ENCODE measurements at regions not wholly inside any gene's neighbourhood (a gene's known extent, or its start where the extent isn't known, plus 50 kb on each side); places are given as distances from the start of the nearest gene placed in this dataset.

DNA sequence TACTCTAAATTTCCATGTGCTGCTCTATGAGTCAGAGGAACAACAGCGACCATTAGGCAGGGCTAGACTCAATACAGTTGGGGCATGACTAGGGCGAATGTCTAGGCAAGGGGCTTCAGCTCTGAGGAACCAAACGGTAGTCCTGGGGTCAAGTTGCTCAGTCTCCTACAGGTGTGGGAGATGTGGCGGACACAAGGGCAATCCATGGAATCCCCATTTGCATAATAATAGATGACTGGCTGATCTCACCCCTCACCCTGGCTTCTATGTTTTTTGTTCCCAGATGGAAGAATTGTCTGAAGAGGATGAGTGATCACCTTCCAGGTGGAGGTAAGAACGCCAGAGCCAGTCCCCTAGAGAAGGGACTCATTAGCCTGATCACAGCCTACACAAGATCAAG, 1048.2 kb upstream of the MIR17HG start:
- TF ChIP-seq BHLHE40 (IDR thresholded peaks at IDR 0.05; ENCODE audit: low read depth, low read length), result no peak
- no peak for TF ChIP-seq MAFK (IDR thresholded peaks at IDR 0.05; ENCODE audit: low read depth, low read length)
- no peak for TF ChIP-seq CEBPB (IDR thresholded peaks at IDR 0.05; ENCODE audit: low read depth, low read length)
- no peak for TF ChIP-seq RAD21 (IDR thresholded peaks at IDR 0.05; ENCODE audit: low read length)
- TF ChIP-seq MXI1 (IDR thresholded peaks at IDR 0.05; ENCODE audit: borderline replicate concordance, low read depth, low read length), result no peak
- Histone ChIP-seq H3K4ac (ENCODE audit: low read depth, low read length) (no peak overlapping the region), H3K9ac (ENCODE audit: low read depth, low read length) (no peak overlapping the region), H3K23ac (ENCODE audit: low read depth, low read length) (no peak overlapping the region), H3K9me3 (ENCODE audit: control insufficient read depth, insufficient read depth, low read length) (no peaks in the 10 kb centered on the region), H3K9me1 (ENCODE audit: insufficient read depth, low read length) (no peaks in the 10 kb centered on the region), H3K4me1 (ENCODE audit: control insufficient read depth, insufficient read depth, low read length) (no peaks in the 10 kb centered on the region), H3K18ac (ENCODE audit: low read depth, low read length) (no peak overlapping the region), H3K56ac (ENCODE audit: extremely low read depth, insufficient read depth, low read length) (no peak overlapping the region), H3K27me3 (ENCODE audit: control insufficient read depth, insufficient read depth, low read length) (no peaks in the 10 kb centered on the region), H3K4me3 (ENCODE audit: insufficient read depth, low read depth, low read length) (no peak overlapping the region), H2AK5ac (ENCODE audit: low read depth, low read length) (no peak overlapping the region), H2BK120ac (ENCODE audit: low read depth, low read length) (no peak overlapping the region), H3K14ac (replicated peaks; ENCODE audit: low read depth, low read length) (no peak overlapping the region), H2BK20ac (ENCODE audit: low read depth, low read length) (no peak overlapping the region), H4K20me1 (ENCODE audit: insufficient read depth, low read length) (no peaks in the 10 kb centered on the region), H2AK9ac (replicated peaks; ENCODE audit: low read depth, low read length, poor library complexity) (no peak overlapping the region), H3K4me2 (ENCODE audit: low read depth, low read length) (no peak overlapping the region), H2BK5ac (ENCODE audit: low read depth, low read length, poor library complexity, severe bottlenecking) (no peak overlapping the region), H4K5ac (ENCODE audit: low read depth, low read length) (no peak overlapping the region), H2BK15ac (ENCODE audit: low read depth, low read length) (no peak overlapping the region), H4K8ac (ENCODE audit: low read depth in 2 of 2, low read length in 2 of 2) (no peak overlapping the region), H3K36me3 (ENCODE audit: control insufficient read depth, insufficient read depth, low read length) (no peaks in the 10 kb centered on the region), H2AFZ (replicated peaks; ENCODE audit: low read length, poor library complexity) (no peak overlapping the region), H3K79me1 (ENCODE audit: low read depth in 1 of 2, low read length in 2 of 2) (no peaks in the 10 kb centered on the region), H3K27ac (ENCODE audit: insufficient read depth, low read length) (no peak overlapping the region), H4K91ac (ENCODE audit: insufficient read depth, low read depth, low read length) (no peak overlapping the region)
- intact Hi-C loops (cut with micrococcal nuclease) (no loop called here), in situ Hi-C loops (cut with MboI; ENCODE audit: low sequenced_read_pairs) (no loop called here), dilution Hi-C loops (cut with HindIII; ENCODE audit: low sequenced_read_pairs, unreplicated experiment) (no loop called here)
- DNase-seq, result no peak
- WGBS, 2 experiments (ENCODE audit: extremely low coverage in 2 of 2, insufficient read length in 1 of 2), result 65% methylated on average over 2 of the region's 5 CpGs; no CpG with 5 or more reads in 1 of the 2 experiments
- ATAC-seq (ENCODE audit: low read depth), result no peak
- ChIA-PET CTCF (no interaction called here), POLR2A (ENCODE audit: unreplicated experiment) (no interaction called here)
- BruUV-seq (replicated peaks), result no TSS peak

Measured in IMR-90 (cell line).